UCSD-AML1 (cell line): ENCODE measurements at regions not wholly inside any gene's neighbourhood (a gene's known extent, or its start where the extent isn't known, plus 50 kb on each side); places are given as distances from the start of the nearest gene placed in this dataset.

Source experiments
- DNase-seq: peaks from one replicate; lab custom pipeline; 2025; ENCODE audit not compliant: unreplicated experiment; lab: John Stamatoyannopoulos, UW

DNA sequence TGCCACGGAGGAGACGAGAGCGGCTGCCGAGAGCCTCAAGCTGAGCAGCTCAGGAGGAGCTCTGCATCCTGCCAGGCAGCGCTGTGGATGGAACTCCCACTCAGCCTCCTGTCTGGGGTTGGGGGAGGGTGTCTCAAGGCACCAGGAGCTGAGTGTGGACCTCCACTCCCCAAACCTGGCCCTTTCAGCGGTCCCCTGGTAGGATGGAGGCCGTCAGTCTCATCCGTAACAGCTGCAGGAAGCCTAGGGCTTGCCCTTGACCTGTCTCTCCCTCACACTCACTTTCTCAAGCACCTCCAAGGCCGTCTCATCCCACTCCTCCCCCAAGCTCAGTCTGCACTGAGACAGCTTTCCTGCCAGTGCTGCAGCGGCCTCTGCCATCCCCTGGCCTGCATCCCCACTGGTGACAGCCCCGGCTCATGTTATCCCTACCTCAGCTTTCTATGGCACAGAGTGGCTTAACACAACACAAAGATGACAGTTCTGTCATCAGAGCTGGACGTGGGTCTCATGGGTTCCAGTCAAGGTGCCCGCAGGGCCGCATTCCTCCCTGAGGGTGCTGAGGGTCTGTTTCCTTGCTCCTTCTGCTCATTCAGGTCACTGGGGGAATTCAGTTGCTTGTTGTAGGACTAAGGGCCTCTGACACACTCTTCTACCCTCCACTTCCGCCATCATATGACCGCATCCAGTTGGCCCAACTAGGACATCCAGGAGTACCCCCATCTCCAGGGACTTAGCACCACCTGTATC is 341.9 kb upstream of the B3GAT1 start:
- no peak for DNase-seq

DNA sequence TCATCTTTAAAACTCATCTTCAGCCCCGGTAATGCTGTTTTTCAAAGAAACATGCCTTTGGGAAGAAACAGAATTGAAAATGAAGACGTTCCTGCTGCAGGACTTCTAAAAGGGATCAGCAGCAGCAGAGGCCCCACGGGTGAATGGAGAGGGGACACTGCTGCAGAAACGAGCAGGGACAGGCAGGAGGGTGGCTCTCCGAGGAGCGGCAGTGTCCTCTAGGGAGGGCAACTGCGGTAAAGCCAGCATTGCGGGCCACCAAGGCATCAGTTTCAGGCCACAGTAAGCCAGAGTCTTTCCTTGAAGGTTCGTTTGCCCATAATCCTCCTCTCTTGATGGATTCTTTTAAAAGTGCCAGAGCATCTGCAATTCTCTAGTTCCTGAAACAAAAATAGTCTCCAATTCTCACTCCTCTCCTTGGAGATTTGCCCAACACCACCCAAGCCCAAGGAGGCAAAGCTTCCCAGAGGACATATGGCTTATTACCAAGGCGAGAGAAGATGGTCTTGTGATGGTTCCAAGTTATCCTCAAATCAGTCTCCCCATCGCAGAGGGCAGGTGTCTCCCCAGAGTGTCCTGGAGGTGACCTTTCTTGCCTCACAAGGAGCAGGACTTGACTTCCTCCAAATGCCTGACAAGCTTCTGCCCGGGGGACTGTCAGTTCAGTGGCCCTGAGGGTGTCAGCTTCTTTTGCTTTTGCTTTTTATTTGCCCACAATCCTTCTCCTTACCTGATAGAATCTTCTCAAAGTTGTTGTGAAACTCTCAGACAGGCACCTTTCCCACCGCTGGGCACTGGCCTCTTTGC is 341.1 kb upstream of the B3GAT1 start:
- no peak for DNase-seq

DNA sequence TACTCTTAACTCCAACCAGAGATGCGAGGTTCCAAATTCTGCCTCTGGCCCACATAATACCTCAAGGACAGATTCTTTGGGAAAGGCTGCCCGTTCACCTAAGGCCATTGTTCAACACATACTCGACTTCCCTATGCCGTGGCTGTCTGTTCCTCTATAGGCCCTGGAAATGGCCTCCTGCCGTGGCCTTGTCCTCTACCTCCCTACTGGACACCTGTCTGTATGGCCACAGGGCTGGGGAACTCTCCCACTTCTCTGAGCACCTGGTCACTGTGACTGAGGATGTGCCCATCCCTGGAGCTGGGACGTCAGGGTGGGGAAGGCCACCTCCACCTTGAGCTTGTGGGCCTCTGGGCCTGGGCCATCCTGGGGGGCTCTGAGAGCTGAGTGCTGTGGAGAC is 340.5 kb upstream of the B3GAT1 start:
- DNase-seq: no peak

DNA sequence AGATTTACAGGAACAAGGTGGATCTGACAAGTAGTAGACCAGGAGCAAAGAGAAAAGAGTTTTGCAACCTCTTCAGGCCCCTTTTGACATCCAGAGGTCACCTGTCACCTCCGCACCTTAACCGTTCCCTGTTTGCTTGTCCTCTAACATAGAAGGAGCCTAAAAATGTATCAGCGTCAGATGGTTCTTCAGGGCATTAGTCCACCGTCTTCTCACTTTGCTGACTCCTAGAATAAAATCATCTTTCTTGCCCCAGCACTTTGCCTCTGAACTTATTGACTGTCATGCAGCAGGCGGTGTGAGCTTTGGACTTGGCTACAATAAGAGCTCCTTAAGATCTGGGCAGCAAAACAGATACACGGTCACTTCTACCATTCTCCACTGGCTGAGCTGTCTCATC is 339.7 kb upstream of the B3GAT1 start:
- DNase-seq: no peak

DNA sequence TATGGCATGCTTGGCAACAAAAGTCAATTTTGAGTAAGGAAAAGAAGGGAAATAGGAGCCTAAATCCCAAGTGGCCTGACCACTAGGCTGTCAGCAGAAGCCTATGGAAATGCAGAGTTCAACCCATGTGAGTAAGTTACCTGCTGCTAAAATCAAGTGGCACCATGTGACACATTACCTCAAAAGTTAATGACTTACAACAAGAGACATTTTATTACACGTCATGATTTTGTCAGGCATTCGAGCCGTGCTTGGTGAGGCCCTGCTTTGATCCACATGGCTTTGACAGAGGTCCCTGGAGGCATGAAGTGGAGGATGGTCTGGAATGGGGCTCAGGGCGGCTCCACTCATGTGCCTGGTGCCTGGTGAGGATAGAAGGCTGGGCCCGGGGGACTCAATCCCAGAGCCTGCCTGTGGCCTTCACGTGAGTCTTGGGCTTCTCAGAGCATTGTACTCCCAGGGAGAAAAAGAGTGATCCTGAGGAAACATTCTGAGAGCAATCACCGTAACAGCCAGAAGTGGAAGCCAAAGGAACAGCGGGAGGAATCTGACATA is 339.1 kb upstream of the B3GAT1 start:
- DNase-seq: no peak

DNA sequence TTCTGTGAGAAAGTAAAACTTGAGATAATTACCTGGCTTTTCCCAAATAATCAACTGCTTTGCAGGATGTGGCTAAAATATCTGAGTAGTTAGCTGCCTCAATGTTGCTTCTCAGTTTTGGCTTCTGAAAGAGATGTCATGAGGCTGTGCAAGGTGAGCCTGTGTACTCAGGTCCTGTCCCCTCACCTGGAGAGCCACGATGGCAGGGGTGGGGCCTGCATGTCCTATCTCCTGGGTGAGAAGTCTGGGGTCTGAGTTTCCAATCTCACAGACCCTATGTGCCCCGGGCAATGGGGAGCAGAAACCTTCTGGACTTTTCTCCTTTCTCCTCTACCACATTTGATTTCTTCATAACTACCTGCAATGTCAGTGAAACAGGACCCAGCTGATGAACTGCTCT is 338.6 kb upstream of the B3GAT1 start:
- no peak for DNase-seq

DNA sequence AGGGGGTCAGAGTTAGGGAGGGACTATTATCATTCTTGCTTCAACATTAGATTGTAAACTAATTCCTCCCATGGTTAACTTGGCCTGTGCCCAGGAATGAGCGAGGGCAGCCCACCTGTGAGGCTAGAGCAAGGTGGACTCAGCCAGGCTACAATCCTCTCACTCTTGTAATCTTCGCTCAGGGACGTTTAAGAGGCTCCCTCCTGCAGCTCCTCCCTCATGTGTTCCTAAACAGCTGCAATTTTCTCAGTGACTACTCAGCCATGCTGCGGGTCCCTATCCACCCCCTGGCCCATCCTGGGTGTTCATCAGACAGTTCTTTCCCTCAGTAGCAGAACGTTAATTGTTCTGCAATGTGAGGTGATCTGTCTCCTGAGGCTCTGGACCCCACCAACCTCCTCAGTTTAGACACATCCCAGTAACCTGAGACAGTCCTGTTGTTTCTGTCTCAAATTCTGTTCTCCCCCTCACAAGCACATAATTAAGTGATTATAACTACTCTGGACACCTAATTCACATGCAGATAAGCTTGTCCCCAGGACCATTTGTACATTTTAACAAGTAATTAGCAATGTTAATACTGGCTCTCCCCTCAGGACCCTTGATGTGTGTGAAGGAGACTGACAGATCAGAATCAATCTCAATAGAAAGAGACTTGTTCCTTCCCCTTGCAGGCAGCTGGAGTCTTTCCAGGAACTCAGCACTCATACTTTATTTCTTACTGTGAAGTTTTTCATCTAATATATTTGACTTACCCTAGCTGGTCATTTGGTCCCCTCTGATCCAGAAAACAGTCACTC is 337.2 kb upstream of the B3GAT1 start:
- no peak for DNase-seq

DNA sequence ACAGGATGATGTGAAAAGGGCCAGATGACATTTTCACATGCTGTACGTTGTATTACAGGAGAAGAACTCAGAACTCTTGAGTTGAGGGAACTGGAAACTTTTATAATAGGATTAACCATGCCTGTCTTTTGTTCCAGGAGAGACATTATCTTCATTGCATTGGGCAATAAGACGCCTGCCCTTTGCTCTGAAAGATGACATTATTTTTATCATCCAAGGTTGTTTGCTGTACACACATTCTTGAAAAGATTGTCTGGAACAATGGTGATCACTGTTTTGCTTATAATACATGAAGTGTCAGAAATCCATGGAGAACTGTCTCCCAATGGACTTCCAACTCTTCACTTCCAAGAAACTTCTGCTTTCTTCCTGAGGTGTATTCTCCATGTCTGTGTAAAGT is 334.6 kb upstream of the B3GAT1 start:
- DNase-seq: no peak

DNA sequence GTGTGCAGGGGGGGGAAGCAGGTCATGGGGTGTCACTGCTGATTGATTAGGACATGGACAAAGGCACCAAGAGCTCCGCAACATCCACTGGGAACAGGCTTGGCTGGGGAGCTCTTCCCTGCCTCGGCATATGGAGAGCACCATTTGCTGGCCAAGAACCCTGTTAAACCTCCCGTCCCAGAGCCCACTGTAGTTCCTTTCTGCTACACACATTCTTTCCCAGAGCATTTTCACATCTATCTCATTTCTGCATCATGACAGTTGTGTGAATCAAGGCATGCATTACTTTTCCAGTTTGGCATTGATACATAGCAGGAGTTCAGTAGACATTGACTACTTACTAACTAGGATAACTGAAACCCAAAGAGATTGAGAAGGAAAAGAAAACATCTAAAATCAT is 333.4 kb upstream of the B3GAT1 start:
- DNase-seq: no peak

DNA sequence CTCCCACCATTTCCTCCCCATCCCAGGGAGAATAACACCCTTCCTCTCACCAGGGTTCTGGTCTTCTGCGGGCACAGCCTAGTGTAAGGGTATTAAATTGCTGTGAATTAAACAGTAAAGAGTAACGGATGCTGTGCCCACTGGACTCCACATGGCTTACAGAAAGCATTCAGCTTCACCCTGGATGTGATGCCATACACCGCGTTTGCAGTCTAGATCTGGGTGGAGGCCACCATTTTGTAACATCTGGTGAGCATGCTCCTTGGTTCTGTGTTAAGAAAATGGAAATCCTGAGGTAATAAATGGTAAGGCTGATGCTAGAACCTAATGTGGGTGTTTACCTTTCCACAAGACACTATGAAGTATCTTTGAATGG is 331.8 kb upstream of the B3GAT1 start:
- DNase-seq: no peak

DNA sequence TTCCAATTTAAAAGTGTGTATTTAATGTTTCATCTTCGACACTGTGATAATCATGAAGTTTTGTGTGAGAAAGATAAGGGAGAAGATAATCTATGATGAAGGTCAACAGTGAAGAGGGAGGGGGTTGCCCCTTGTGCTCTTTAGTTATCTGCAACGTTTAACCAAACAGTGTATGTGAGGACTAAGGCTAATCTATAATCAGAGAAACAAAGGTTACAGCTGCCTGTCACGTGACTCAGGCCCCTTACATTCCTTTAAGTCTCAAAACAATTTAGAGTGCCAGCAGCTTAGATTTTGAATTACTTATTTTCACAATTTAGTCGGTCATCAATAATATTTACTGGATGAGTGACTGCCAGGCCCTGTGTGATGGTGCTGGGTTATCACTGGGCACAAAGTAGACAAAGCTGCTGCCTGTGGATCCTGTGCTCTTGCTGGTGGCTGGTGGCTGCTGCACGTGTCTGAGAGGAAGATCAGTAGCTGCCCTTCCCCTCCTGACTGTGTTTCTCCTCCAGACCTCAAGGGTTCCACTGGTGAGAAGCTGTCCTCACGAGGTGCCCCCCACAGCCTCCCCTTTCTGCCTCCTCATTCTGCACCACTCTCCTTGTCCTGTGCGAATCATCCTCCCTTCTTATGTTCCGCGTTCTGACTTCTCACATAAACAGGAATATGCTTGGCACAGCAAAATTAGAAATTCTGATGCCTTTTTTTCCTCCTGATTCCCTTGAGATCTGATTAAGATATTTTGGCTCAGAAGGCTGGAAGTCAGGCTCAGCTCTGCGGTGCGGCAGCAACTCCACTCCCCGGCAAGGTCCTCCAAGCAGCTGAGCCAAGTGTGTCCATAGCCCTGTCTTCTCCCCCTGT is 331.1 kb upstream of the B3GAT1 start:
- DNase-seq: no peak

DNA sequence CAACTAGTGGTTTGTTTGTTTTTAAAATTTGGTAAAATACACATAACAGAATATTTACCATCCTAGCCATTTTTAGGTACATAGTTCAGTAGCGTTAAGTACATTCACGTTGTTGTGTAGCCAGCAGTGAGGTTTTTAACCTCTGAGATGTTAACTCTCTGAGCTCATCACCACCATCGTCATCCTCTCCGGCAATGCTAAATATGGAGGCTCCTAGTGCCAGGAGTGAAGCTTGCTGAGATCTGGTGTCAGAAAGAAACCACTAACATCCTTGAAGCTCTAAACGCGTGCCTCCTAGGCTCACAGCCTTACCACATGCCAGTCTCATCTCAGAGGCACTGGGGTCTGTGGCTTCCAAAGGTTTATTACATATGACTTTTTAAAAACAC is 330.2 kb upstream of the B3GAT1 start:
- DNase-seq: no peak

DNA sequence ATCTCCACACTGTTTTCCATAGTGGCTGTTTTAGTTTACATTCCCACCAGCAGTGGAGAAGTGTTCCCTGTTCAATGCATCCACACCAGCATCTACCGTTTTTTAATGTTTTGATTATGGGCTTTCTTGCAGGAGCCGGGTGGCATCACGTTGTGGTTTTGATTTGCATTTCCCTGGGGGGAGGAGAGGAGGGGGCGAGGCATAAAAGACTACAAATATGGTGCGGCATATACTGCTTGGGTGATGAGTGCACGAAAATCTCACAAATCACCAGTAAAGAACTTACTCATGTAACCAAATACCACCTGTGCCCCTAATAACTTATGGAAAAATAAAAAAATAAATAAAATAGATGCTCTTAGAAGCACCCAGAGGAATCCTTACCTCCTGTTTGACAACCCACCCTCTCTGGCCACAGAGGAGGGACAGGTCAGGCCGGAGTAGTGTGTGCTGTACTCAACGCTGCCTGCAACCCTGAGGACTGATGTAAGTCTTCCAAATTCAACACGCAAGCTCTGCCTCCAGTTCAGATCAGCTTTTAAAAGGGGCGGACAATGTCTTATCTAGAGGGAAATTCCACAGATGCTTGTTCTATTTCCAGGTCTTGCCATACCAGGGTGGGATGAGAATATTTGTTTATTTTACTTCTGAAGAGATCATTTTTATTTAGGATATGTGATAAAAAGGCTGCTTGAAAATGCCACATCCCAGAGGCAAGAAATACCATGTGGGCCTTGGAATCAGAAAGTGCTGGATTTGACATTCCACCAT is 329.6 kb upstream of the B3GAT1 start:
- no peak for DNase-seq

DNA sequence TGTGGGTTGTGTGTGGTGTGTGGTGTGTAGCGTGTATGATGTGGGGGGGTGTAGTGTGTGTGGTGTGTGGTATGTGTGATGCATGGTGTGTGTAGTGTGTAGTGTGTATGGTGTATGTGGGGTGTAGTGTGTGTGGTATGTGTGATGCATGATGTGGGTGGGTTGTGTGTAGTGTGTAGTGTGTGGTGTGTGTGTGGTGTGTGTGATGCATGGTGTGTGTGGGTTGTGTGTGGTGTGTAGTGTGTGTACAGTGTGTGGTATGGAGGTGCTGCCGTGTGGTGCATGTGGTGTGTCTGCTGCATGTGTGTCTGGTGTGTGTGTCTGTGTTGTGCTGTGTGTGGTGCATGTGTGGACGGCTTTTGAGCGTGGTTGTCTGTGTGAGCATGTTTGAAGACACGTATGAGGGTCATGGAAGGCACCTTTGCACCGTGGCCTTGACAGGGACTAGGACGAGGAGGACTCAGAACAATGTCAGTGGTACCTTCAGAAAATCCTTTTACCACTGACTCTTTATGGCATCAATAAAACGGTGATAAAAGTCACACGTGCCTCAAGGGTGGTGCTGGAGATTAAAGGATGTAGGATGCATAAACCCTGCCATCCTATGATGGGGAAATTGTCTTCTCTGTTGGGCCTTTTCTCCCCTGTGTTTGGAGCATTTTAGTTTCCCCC is 328.7 kb upstream of the B3GAT1 start:
- DNase-seq: no peak

DNA sequence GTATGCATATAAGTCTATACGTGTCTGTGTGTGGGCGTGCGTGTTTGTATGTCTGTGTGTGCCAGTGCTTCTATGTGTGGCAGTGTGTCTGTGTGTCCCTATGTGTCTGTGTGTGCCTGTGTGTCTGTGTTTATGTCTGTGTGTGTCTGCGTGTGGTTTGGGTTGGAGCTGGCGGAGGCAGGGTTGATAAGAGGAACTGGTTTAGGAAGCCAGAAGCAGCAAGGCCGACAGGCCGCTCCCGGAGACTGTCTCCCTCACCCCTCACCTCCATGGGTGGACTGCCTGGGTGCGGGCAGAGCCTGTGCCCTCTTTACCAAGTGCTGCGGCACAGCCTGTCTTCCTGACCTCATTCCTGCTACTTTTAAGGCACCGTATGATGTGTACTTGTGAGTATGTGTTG is 327.1 kb upstream of the B3GAT1 start:
- no peak for DNase-seq

DNA sequence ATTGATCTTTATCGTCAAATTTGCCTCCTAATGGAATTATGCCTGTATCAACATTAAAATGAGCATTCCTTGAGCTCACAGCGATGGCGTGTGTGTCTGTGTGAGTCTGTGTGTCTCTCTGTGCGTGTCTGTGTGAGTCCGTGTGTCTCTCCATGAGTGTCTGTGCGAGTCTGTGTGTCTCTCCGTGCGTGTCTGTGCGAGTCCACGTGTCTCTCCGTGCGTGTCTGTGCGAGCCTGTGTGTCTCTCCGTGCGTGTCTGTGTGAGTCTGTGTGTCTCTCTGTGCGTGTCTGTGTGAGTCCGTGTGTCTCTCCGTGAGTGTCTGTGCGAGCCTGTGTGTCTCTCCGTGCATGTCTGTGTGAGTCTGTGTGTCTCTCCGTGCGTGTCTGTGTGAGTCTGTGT is 326.5 kb upstream of the B3GAT1 start:
- no peak for DNase-seq

DNA sequence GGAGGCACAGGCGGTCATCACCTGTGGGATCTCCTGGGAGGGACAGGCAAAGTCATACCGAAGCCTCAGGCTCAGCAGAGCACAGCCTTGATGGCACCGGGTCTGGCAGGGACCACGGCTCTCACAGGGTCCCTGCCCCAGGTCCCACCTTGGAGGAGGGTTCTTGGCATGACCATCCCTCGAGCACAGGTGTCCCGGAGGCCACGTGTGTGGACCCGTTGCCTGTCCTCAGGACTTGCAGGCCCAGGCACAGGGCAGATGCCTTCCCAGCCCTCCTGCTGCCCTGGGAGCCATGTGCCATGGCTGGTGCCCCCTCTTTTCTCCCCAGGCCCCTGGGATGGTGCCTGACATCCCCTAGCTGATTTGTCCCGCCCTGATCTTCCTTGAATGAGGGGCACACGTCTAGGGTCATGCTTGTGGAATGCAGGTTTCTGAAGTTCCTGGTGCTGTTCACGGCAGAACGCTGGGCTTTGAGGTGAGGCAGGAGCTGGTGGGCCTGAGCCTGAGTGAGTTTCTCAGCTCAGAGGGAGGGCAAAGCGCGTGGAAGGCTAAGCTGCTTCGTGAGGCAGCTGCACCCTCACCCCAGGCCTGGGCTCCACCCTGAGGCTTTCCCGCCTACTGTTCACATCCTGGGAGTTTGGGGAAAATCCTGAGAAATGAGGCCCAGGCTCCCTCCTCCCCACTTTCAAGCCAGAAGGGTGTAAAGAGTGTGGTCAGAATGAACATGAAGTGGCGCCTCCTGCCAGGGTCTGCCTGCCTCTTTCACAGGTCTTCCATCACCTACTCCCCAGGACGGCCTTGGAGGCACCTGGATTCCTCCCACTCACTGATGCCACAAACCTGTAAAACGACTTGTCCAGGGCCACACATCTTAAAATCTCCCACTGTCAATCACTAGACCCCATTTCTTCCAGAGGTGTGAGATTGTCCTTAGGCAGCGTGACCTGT is 325.8 kb upstream of the B3GAT1 start:
- DNase-seq: no peak

DNA sequence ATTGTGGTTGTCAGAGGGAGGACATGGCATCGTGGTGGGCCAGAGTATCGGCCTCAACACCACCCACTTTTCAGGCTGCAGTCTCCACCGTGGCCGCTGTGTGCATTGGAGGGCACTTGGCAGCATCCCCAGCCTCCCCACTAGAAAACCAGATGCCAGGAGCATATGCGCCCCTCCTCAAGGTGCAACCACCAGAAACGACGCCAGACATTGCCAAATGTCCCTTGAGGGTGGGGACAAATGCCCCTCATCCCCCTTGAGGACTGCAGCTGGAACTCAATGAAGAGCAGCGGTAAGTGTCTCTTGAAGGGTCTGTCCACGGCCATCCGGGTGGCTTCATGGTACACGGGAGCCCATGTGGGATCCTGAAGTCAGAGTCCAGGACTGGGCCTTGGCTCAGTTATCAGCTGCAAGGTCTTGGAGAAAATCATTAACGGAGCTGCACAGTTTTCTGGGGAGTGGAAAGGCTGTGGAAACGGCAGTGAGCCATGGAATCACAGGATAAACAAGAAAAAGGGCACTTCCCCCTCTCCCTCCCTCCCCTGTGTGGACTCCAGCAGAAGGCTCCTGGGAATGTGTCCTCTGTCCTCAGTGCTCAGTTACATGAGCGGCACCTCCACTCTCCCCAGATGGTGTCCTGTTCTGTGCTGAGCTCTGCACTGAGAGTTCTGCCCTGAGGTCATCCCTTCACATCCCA is 324.4 kb upstream of the B3GAT1 start:
- DNase-seq: no peak
